Activated T-cell treated with anti-CD3 and anti-CD28 coated beads for 48 hours (primary cell): ENCODE measurements at regions not wholly inside any gene's neighbourhood (a gene's known extent, or its start where the extent isn't known, plus 50 kb on each side); places are given as distances from the start of the nearest gene placed in this dataset.
"Not testable (repeated sequence)": the region's sequence is repeated elsewhere in the genome, so short reads cannot be mapped to it uniquely, and the experiment has no call there.

Experiments used
- DNase-seq: peaks from one replicate; pipeline ENCODE4 v3.0.0-alpha.2; 2020; ENCODE audit warnings: low read depth

DNA sequence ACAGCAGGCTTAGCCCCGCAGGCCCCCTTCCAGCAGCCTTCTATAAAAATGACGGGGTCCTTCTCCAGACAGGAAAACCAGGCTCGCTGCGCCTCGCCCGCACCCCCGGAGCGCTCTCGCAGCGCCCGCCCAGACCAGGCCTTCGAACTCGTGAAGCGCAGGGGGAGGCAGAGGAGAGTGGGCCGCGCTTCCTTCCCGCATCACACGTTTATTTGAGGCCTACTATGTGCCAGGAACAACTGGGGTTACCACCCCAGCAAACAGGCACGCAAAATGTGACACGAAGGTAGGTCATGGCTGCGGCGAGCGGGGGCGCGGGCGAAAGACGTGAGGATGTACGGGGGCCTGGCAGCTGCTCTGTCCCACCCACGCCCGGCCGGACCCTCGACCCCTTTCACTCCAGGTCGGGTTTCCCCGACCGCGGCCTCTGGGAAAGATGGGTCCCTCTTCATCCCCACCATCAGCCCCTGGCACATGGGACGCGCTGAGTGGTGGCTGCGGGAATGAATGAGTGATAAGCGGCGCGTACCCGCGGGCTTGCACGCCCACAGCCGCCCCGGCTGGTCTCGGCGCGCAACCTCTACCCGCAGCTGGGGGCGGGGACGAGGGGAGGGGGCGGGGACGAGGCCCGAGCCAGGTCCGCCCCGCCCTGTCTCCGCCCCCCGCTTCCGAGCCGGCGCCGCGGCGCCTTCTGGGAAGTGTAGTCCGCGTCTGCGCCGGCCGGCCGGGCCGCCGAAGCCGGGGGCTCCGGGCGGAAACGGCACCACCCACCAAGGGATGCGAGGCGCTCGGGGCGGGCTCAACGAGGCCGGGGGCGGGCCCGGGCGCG, 59.1 kb downstream of the ZNF467 start:
- DNase-seq = peak; percentile 96

DNA sequence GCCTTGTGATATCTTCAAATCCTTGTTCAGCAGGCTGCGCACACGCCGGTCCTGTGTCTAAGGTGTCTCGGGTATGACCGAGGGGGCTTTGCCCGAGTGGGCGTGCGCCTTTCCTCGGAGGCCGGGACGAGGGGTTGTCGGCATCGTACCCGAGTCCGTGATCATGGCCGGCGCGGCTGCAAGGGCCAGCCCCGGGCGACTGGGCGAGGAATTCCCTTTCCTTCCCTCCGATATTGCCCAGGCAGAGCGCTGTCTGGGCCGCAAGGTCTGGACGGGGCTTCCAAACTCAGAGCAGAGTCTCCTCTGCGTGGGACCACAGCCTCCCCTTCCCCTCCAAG, 59.7 kb downstream of the ZNF467 start:
- DNase-seq = no peak

DNA sequence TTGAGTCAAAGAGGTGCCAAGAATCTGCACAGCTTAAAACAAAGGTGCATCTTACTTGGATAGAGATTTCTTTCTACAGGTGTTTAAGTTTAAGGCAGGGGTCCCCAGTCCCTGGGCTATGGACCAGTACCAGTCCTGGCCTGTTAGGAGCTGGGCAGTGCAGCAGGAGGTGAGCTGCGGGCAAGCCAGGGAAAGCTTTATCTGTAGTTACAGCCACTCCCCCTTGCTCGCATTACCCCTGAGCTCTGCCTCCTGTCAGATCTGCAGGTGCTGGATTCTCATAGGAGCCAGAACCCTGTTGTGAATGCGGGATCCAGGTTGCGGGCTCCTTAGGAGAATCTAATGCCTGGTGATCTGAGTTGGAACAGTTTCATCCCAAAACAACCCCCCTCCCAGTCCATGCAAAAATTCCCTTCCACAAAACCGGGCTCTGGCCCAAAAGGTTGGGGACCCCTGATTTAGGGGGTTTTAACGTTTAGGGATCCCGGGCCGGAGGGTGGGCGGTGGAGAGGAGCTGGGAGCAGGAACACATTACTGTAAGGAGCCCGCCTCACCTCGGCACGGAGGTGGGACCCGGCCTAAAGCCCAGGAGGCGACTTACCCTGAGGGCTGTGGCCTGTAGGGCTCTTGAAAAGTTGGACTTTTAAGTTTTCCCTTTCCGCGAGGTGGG, 60.2 kb downstream of the ZNF467 start:
- no peak for DNase-seq

DNA sequence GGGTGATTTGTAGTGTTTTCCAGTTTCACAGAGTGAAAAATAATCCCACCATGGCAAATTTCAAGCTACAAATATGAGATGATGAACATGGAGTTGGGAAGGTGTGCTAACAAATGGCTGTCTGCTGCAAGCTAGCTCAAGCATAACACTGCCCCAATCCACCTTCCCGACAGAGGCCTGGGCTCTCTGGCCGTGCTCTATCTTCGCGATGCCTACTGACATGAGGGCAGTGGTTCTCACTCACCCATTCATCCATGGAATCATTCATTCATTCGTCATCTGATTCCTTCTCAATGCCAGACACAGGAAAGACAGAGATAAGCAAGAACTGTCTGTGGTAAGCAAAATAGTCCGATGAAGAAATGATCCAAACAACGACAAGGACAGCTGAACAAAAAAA, 65.4 kb downstream of the ZNF467 start:
- no peak for DNase-seq

- DNase-seq = no peak
These were observed 65.9 kb downstream of the ZNF467 start for GRCh38 chr7:149707448-149707886.

DNA sequence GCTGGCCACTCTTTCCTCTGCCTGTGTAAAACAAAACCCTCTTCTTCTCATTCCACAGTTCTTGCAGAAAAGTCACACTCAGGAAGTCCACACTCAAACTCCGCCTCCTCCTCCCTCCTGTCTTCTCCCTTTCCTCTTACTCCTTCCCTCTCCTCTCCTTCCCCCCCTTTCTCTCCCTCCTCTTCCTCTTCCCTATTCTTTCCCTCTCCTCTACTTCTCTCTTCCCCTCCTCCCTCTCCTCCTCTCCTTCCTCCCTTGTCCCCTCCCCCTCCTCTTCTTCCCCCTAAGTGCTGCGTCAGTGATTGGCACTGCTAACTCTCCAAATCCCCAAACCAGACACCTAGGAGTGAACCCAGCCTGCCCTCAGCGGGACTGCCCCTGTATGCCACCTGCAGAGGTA, 67.0 kb downstream of the ZNF467 start:
- DNase-seq = no peak

GRCh38 chr7:149704507-149704906, 68.9 kb downstream of the ZNF467 start:
- no peak for DNase-seq

- DNase-seq = no peak
These were observed 70.2 kb downstream of the ZNF467 start for GRCh38 chr7:149703044-149703650.

- DNase-seq = no peak
These were observed 71.7 kb downstream of the ZNF467 start for GRCh38 chr7:149701495-149702240.

GRCh38 chr7:149697767-149698166, 75.6 kb downstream of the ZNF467 start:
- not testable (repeated sequence) for DNase-seq

DNA sequence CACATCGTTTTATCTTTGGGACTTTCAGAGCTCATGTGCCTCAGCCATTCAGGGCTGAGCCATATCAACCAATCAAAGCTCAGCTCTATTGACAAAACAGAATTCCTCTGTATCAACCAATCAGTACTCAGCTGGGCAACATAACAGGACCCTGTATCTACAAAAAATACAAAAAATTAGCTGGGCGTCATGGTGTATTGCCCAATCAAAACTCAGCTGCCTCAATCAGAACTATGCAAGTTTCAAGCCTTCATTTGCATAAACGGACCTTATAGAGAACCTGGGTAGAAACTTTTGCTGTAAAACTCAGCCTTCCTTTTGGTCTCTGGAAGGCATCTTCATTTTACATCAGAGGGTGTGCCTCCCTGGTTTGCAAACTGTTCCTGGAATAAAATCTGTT, 77.1 kb downstream of the ZNF467 start:
- DNase-seq = no peak

- DNase-seq = no peak
These were observed 80.8 kb downstream of the ZNF467 start for GRCh38 chr7:149692557-149692982.

DNA sequence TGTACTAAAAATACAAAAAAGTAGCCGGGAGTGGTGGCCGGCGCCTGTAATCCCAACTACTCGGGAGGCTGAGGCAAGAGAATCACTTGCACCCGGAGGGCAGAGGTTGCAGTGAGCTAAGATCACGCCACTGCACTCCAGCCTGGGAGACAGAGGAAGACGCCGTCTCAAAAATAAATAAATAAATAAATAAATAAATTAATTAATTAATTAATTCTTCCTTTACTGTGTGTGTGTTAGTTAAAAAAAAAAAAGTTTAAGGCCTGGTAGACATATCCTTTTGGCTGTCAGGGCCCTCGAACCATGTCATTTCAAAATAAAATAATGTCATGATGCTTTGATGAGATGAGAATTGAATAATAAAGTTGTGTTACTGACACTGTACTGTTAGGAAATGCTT, 81.3 kb downstream of the ZNF467 start:
- no peak for DNase-seq

DNA sequence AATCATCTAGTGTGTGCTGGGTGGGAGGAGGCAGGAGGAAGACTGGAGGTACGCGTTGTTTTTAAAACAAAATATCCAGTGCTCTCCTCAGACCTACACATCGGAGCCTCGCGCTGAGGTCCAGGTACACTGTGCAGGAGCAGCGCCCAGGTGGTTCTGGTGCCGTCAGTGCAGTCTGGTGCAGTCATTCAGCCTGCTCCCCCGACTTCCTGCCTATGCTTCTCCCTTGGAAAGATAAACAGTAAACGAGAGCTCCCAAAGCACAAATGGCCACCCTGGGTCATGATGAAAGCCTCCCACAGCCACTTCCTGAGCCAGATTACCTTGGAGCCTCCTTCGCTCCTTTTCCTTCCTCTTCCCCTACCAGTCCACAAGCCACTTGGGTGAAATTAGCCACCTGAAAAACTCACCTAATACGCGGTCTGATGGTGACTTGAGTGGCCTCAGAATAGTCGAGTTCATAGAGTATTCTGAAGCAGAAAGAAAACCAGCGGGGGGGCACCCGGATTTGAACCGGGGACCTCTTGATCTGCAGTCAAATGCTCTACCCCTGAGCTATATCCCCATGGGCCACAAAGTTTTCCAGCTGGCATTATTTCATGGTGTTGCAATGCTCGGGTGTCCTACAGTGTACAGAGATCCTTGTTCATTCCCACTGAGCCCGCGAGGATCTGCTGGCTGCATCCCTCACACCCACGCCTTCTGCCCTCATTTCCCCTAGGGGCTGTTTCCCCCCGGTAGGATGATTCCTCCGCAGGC, 82.5 kb downstream of the ZNF467 start:
- peak; percentile 29 for DNase-seq

- no peak for DNase-seq
These were observed 84.1 kb downstream of the ZNF467 start for GRCh38 chr7:149689291-149689721.

DNA sequence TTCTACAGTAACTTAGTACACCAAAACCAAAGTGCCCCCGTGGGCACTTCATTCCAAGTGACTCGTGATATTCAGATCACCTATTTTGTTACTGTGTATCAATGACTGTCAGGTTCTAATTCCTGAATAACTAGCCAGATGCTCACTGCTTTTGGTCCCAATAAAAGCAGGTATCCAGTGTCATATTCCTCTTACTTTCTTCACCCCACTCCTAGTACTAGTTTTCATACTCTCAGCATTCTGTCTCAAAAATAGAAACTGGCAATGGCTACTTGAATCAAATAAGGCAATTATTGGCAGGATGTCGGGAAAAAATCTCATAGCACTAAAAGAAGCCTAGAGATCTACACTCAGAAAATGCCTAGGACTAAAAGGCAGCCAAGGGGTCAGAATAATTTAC, 84.6 kb downstream of the ZNF467 start:
- no peak for DNase-seq

DNA sequence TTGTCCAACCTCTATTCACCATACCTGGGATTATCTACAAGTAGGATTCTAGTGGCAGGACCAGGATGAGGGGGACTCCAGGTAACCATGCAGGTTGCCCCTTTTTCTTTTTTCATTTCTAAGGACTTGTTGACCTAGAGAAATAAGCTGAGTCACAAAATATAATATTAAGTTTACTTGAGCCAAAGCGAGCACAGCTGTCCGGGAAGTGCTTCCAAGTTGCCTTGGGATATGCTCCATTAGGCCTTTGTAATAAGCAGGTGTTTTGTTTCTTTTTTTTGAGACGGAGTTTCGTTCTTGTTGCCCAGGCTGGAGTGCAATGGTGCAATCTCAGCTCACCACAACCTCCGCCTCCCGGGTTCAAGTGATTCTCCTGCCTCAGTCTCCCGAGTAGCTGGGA, 85.6 kb downstream of the ZNF467 start:
- DNase-seq = not testable (repeated sequence)

DNA sequence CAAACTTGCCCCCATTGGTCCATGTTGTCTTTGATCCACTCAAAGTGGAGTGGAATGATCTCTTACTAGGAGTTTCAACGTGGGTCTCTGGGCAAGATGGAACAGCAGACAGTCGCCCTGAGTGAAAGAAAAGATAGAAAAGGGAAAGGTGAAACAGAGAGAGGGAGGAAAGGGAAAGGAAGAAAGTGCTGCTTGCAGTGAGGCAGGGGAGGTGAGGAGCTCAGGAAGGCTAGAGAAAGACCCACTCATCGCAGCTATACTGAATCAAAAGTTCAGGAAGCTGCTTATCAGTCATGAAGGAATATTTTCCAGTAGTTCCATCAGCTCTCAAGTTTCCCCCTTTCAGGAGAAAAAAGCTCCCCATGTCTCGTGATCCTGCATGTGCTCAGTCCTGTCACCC, 86.9 kb downstream of the ZNF467 start:
- no peak for DNase-seq

DNA sequence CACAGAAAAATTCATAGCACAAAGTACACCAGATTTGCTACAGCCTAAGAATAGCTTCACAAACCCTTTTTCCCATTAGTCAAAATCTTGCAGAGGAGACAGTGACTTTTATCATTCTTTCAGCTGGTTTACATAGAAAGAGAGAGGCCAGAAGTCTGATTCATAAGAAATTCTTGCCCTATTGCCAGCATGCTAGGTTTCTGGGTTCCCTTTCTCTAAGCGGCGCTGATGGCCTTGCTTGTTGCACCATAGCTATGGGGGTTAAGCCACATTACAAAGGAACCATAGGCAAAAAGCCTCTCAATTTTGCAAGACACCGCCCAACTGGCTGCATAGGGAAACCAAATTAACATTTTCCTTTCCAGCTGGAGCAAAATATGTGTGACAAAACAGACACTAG, 87.4 kb downstream of the ZNF467 start:
- no peak for DNase-seq

DNA sequence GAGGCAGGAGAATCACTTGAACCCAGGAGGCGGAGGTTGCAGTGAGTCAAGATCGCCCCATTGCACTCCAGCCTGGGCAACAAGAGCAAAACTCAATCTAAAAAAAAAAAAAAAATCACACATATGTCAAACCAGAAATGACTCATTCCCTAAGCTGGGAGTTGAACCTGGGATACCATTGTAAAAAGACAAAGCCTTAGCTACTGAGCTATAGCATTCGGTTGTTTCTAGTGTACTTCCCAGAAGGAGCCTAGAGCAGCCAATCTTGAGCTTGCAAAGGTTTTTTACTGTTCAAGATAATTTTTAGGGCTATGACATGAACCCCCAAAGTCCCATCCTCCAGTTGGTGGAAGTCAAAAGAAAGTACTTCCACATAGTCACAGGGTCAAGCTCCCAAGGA, 87.9 kb downstream of the ZNF467 start:
- DNase-seq = no peak

GRCh38 chr7:149683898-149684297, 89.5 kb downstream of the ZNF467 start:
- no peak for DNase-seq

DNA sequence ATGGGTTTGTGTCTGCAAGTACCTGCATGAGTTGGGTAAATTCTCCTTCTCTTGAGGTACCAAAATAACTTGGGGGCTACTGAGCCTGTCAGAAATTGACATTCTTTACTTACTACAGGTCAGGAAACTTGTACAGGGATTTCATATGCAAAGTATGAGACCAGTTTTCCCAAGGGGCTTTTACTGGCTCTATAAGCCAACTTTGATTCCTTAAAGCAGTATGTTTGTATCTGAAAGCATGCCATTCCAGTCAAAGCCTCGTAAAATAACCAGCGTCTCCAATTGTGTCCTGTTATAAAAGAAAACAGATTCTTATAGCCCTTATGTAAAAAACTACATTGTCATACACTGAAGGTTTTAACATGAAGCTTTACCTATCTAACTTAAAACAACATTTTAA, 90.2 kb downstream of the ZNF467 start:
- no peak for DNase-seq
